HepG2 (cell line): ENCODE measurements at regions not wholly inside any gene's neighbourhood (a gene's known extent, or its start where the extent isn't known, plus 50 kb on each side); places are given as distances from the start of the nearest gene placed in this dataset.

Source experiments
- CREM ChIP-seq, 2 experiments: sonication (generic) in 1 of 2; formaldehyde crosslinking in 1 of 2; IDR thresholded peaks; 2 replicates each; pipeline versions ENCODE4 v1.4.0 to v1.6.1; 2016 to 2020; ENCODE audit warnings: antibody characterized with exemption in 1 of 2, mild to moderate bottlenecking in 1 of 2, missing genetic modification reagents in 1 of 2
- HDAC6 ChIP-seq: fragments of 200-600 bp; sonication (generic); IDR thresholded peaks from 2 replicates; pipeline ENCODE4 v1.7.0; 2017; ENCODE audit warnings: mild to moderate bottlenecking, antibody characterized with exemption, low read length, low read depth
- HNRNPUL1 ChIP-seq: fragments of 200-400 bp; formaldehyde crosslinking; IDR thresholded peaks from 2 replicates; pipeline ENCODE4 v1.6.1; 2017; ENCODE audit warnings: low read depth, mild to moderate bottlenecking, low read length, moderate library complexity
- PHF8 ChIP-seq: sonication (generic); formaldehyde crosslinking; IDR thresholded peaks from 2 replicates; pipeline ENCODE4 v1.5.0; 2020; ENCODE audit warnings: missing genetic modification reagents
- POLR2A ChIP-seq, 2 experiments: IDR thresholded peaks; 2 replicates each; pipeline ENCODE4 v1.6.1; 2011; ENCODE audit warnings: low read depth in 2 of 2, low read length in 2 of 2, mild to moderate bottlenecking in 1 of 2, moderate library complexity in 1 of 2; ENCODE audit not compliant: insufficient read depth in 1 of 2
- ZNF781 ChIP-seq: sonication (generic); formaldehyde crosslinking; IDR thresholded peaks from 2 replicates; pipeline ENCODE4 v1.5.1; 2020; ENCODE audit warnings: borderline replicate concordance, mild to moderate bottlenecking, missing genetic modification reagents; ENCODE audit errors: not compliant biosample characterization
- TF ChIP-seq, protein P1 (sequence below), 2 experiments: sonication (generic) in 1 of 2; formaldehyde crosslinking in 1 of 2; IDR thresholded peaks; 2 replicates each; pipeline versions ENCODE4 v1.6.1 to v1.9.0; 2014 to 2022; ENCODE audit warnings: antibody characterized with exemption in 1 of 2, borderline replicate concordance in 1 of 2, inconsistent platforms in 1 of 2, low read depth in 1 of 2, missing genetic modification reagents in 1 of 2
- TF ChIP-seq, protein P2 (sequence below): sonication (generic); formaldehyde crosslinking; IDR thresholded peaks from 2 replicates; pipeline ENCODE4 v1.4.0; 2020; ENCODE audit warnings: missing genetic modification reagents, borderline replicate concordance
- TF ChIP-seq, protein P3 (sequence below): sonication (generic); formaldehyde crosslinking; IDR thresholded peaks from 2 replicates; pipeline ENCODE4 v1.5.0; 2020; ENCODE audit warnings: missing genetic modification reagents
- TF ChIP-seq, protein P4 (sequence below): IDR thresholded peaks from 2 replicates; pipeline ENCODE4 v1.6.1; 2018; ENCODE audit warnings: missing genetic modification reagents
- TF ChIP-seq, protein P5 (sequence below): sonication (generic); formaldehyde crosslinking; IDR thresholded peaks from 2 replicates; pipeline ENCODE4 v1.8.1; 2022; ENCODE audit warnings: mild to moderate bottlenecking, missing genetic modification reagents

DNA sequence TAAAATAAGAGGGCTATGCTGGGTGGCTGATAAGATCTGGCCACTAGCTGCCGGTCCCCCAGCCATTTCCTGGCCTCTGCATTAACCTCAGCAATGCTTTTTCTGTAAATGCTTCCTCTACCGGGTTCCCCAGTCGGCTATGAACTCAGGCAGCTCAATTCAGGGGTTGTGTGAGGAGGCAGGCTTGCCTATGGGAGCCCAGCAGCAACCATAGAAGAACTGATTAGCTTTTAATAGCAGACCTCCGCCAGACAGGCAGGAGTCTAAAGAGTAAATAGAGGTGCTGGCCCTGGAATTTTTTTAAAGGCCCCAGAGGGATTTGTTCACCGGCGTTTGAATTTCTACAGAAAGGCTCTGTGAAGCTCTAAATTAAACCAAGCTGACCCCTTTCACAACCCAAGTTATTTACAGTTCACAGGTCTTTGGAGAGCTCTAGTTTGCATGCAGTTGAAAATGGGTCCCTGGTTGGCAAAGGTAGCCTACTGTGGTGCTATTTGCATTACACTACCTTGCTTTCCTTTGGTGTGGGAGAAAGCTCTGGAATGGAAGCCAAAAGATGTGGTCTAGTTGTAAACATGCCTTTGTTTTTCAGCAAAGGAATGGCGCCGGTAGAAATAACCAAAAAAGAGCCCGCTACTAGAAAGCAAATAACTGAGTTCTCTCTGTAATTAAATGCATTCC is 289.7 kb upstream of the SEMA6A start (continued):
- TF ChIP-seq, protein P1, sequence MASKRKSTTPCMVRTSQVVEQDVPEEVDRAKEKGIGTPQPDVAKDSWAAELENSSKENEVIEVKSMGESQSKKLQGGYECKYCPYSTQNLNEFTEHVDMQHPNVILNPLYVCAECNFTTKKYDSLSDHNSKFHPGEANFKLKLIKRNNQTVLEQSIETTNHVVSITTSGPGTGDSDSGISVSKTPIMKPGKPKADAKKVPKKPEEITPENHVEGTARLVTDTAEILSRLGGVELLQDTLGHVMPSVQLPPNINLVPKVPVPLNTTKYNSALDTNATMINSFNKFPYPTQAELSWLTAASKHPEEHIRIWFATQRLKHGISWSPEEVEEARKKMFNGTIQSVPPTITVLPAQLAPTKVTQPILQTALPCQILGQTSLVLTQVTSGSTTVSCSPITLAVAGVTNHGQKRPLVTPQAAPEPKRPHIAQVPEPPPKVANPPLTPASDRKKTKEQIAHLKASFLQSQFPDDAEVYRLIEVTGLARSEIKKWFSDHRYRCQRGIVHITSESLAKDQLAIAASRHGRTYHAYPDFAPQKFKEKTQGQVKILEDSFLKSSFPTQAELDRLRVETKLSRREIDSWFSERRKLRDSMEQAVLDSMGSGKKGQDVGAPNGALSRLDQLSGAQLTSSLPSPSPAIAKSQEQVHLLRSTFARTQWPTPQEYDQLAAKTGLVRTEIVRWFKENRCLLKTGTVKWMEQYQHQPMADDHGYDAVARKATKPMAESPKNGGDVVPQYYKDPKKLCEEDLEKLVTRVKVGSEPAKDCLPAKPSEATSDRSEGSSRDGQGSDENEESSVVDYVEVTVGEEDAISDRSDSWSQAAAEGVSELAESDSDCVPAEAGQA (IDR thresholded peaks at IDR 0.05; ENCODE audit: low read depth) = no peak
- TF ChIP-seq, protein P1 (CRISPR knock-in tag; IDR thresholded peaks at IDR 0.05; ENCODE audit: borderline replicate concordance) = peak; percentile 71; the same call in 1 of the 2 replicates
- TF ChIP-seq HDAC6 (no peak), POLR2A (IDR thresholded peaks at IDR 0.05; ENCODE audit: insufficient read depth in 1 of 2, low read depth in 2 of 2, low read length in 2 of 2) (peak in 1 of 2 experiments; percentile 60; a peak in 2 of 4 replicates), ZNF781 (no peak), CREM (IDR thresholded peaks at IDR 0.05) (peak; percentile 89), CREM (CRISPR knock-in tag; IDR thresholded peaks at IDR 0.05) (no peak), PHF8 (CRISPR knock-in tag) (no peak), HNRNPUL1 (no peak)
- TF ChIP-seq, protein P2, sequence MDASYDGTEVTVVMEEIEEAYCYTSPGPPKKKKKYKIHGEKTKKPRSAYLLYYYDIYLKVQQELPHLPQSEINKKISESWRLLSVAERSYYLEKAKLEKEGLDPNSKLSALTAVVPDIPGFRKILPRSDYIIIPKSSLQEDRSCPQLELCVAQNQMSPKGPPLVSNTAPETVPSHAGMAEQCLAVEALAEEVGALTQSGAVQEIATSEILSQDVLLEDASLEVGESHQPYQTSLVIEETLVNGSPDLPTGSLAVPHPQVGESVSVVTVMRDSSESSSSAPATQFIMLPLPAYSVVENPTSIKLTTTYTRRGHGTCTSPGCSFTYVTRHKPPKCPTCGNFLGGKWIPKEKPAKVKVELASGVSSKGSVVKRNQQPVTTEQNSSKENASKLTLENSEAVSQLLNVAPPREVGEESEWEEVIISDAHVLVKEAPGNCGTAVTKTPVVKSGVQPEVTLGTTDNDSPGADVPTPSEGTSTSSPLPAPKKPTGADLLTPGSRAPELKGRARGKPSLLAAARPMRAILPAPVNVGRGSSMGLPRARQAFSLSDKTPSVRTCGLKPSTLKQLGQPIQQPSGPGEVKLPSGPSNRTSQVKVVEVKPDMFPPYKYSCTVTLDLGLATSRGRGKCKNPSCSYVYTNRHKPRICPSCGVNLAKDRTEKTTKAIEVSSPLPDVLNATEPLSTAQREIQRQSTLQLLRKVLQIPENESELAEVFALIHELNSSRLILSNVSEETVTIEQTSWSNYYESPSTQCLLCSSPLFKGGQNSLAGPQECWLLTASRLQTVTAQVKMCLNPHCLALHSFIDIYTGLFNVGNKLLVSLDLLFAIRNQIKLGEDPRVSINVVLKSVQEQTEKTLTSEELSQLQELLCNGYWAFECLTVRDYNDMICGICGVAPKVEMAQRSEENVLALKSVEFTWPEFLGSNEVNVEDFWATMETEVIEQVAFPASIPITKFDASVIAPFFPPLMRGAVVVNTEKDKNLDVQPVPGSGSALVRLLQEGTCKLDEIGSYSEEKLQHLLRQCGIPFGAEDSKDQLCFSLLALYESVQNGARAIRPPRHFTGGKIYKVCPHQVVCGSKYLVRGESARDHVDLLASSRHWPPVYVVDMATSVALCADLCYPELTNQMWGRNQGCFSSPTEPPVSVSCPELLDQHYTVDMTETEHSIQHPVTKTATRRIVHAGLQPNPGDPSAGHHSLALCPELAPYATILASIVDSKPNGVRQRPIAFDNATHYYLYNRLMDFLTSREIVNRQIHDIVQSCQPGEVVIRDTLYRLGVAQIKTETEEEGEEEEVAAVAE = no peak; the same call in 1 of the 2 replicates
- TF ChIP-seq, protein P3, sequence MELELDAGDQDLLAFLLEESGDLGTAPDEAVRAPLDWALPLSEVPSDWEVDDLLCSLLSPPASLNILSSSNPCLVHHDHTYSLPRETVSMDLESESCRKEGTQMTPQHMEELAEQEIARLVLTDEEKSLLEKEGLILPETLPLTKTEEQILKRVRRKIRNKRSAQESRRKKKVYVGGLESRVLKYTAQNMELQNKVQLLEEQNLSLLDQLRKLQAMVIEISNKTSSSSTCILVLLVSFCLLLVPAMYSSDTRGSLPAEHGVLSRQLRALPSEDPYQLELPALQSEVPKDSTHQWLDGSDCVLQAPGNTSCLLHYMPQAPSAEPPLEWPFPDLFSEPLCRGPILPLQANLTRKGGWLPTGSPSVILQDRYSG = no peak
- TF ChIP-seq, protein P4, sequence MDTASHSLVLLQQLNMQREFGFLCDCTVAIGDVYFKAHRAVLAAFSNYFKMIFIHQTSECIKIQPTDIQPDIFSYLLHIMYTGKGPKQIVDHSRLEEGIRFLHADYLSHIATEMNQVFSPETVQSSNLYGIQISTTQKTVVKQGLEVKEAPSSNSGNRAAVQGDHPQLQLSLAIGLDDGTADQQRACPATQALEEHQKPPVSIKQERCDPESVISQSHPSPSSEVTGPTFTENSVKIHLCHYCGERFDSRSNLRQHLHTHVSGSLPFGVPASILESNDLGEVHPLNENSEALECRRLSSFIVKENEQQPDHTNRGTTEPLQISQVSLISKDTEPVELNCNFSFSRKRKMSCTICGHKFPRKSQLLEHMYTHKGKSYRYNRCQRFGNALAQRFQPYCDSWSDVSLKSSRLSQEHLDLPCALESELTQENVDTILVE = no peak; the same call in none of the 2 replicates
- TF ChIP-seq, protein P5, sequence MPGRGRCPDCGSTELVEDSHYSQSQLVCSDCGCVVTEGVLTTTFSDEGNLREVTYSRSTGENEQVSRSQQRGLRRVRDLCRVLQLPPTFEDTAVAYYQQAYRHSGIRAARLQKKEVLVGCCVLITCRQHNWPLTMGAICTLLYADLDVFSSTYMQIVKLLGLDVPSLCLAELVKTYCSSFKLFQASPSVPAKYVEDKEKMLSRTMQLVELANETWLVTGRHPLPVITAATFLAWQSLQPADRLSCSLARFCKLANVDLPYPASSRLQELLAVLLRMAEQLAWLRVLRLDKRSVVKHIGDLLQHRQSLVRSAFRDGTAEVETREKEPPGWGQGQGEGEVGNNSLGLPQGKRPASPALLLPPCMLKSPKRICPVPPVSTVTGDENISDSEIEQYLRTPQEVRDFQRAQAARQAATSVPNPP = peak; percentile 30; the same call in 1 of the 2 replicates
